Spleen (tissue), 7 donors: ENCODE measurements at regions not wholly inside any gene's neighbourhood (a gene's known extent, or its start where the extent isn't known, plus 50 kb on each side); places are given as distances from the start of the nearest gene placed in this dataset.

Experiments
- CTCF ChIP-seq, 11 experiments: fragments of 200-600 bp in 7 of 11; fragments of 450-650 bp in 4 of 11; sonication (generic) in 4 of 11; IDR thresholded peaks in 8 of 11; conservative IDR thresholded peaks in 3 of 11; 1 replicate in 7 of 11; 2 replicates in 4 of 11; pipeline versions ENCODE4 v1.4.0 to v1.8.0; 2016 to 2021; ENCODE audit warnings: antibody characterized with exemption in 11 of 11, inconsistent platforms in 4 of 11, mild to moderate bottlenecking in 1 of 11
- POLR2A ChIP-seq, 3 donors: fragments of 450-650 bp; IDR thresholded peaks; one replicate each; pipeline ENCODE4 v1.5.1; 2017; ENCODE audit warnings: antibody characterized with exemption in 3 of 3, mild to moderate bottlenecking in 1 of 3
- POLR2AphosphoS5 ChIP-seq, 3 donors: sonication (generic); formaldehyde crosslinking; IDR thresholded peaks; one replicate each; pipeline ENCODE4 v1.5.1; 2017; ENCODE audit warnings: antibody characterized with exemption in 3 of 3
- donor health status: DM: no; HTN: no; CAD: no; lungs with moderate emphysema.
- donor health status: DM: no; HTN: no; CAD: no.
- donor health status: DM: no; HTN: no; CAD: no.

DNA sequence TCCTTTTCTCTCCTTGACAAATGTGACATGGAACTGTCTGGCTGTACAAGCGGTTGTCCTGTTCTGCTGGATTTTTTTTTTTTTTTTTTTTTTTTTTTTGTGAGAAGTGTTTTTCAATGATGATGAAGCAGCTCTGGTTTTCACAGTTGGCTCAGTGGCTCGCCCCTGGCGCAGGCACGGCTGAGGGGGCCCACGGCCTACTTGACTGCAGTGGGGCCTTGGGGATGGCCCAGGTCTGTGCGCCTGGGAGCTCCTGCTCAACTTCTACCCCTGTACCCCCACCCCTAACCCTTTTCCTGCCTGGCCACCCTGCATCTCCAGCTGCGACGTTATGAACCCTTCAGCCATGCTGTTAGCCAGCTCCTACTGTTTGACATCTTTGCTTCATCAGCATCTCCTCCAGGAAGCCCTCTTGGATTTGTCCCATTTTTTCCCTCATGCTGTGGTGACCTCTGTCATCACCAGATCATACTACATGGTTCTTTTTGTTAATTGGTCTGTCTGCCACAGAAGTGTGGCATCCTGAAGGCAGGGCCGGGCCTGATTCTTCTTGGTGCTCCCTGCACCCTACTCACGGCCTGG, 167.9 kb downstream of the INHBB start:
- TF ChIP-seq POLR2A (IDR thresholded peaks at IDR 0.05) (no peak), CTCF (IDR thresholded peaks at IDR 0.05 in 8 of 11, conservative IDR thresholded peaks at IDR 0.05 in 3 of 11) (no peak), POLR2AphosphoS5 (IDR thresholded peaks at IDR 0.05) (no peak)
